ENCODE measurements at regions not wholly inside any gene's neighbourhood (a gene's known extent, or its start where the extent isn't known, plus 50 kb on each side); places are given as distances from the start of the nearest gene placed in this dataset.

GRCh38 chr5:163104464-163104863 lies 332.9 kb upstream of the CCNG1 start:
- TF ChIP-seq CTCF (IDR thresholded peaks at IDR 0.05; ENCODE audit: insufficient read depth, low read length, poor library complexity, severe bottlenecking) = peak; percentile 45
- no peak for TF ChIP-seq EZH2phosphoT487 (conservative IDR thresholded peaks at IDR 0.05; ENCODE audit: low read length)

All from SU-DHL-6 (cell line).